ENCODE measurements at regions not wholly inside any gene's neighbourhood (a gene's known extent, or its start where the extent isn't known, plus 50 kb on each side); places are given as distances from the start of the nearest gene placed in this dataset.

- ATAC-seq: no peak
- no peaks in the 10 kb centered on the region for H3K9me3 Mint-ChIP-seq
- H3K4me3 Mint-ChIP-seq: no peak overlapping the region
- H3K27ac Mint-ChIP-seq: no peak overlapping the region
- peaks cover 12% of the 10 kb centered on the region for H3K4me1 Mint-ChIP-seq
- no peaks in the 10 kb centered on the region for H3K36me3 Mint-ChIP-seq
- no peaks in the 10 kb centered on the region for H3K27me3 Mint-ChIP-seq
Measured at GRCh38 chr2:11988691-11989353, 242.4 kb downstream of the LPIN1 start.

- Mint-ChIP-seq H3K36me3 (no peaks in the 10 kb centered on the region), H3K27me3 (no peaks in the 10 kb centered on the region), H3K9me3 (peaks cover under 1% of the 10 kb centered on the region), H3K4me3 (no peak overlapping the region), H3K4me1 (peaks cover 12% of the 10 kb centered on the region), H3K27ac (no peak overlapping the region)
- ATAC-seq: no peak
Measured at GRCh38 chr2:11989354-11989703, 242.9 kb downstream of the LPIN1 start.

DNA sequence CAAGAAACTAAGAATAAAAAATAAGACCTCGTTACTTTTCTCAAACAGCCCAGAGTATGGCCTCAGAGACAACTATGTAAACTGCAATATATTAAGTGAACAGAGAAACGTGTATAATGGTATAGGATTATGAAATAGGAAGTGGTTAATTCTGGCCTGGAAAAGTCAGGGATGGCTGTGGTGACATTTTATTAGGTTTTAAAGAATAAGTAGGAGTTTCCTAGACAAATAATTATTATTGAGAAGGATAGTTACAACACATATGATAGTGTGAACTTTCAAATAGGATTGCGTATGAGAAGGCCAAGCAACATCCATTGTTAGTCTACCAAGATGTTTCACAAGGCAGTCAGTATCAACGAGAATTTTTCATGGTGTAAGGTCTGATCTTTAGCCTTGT is 244.1 kb downstream of the LPIN1 start:
- Mint-ChIP-seq H3K4me1 (peaks cover 12% of the 10 kb centered on the region), H3K9me3 (peaks cover 5% of the 10 kb centered on the region), H3K27ac (no peak overlapping the region), H3K4me3 (no peak overlapping the region), H3K36me3 (no peaks in the 10 kb centered on the region), H3K27me3 (no peaks in the 10 kb centered on the region)
- no peak for ATAC-seq

GRCh38 chr2:11993749-11994148 is 247.3 kb downstream of the LPIN1 start:
- Mint-ChIP-seq H3K27ac (no peak overlapping the region), H3K27me3 (no peaks in the 10 kb centered on the region), H3K36me3 (no peaks in the 10 kb centered on the region), H3K4me3 (no peak overlapping the region), H3K4me1 (peaks cover 12% of the 10 kb centered on the region), H3K9me3 (peaks cover 5% of the 10 kb centered on the region)
- no peak for ATAC-seq

- H3K27ac Mint-ChIP-seq: no peak overlapping the region
- no peaks in the 10 kb centered on the region for H3K36me3 Mint-ChIP-seq
- ATAC-seq: no peak
- H3K4me3 Mint-ChIP-seq: no peak overlapping the region
- H3K4me1 Mint-ChIP-seq: peaks cover 19% of the 10 kb centered on the region
- H3K9me3 Mint-ChIP-seq: peaks cover 5% of the 10 kb centered on the region
- no peaks in the 10 kb centered on the region for H3K27me3 Mint-ChIP-seq
Measured at GRCh38 chr2:11995456-11995855, 249.0 kb downstream of the LPIN1 start.

- H3K27me3 Mint-ChIP-seq: no peaks in the 10 kb centered on the region
- peaks cover 5% of the 10 kb centered on the region for H3K9me3 Mint-ChIP-seq
- peaks cover 19% of the 10 kb centered on the region for H3K4me1 Mint-ChIP-seq
- no peaks in the 10 kb centered on the region for H3K36me3 Mint-ChIP-seq
- no peak overlapping the region for H3K27ac Mint-ChIP-seq
- no peak for ATAC-seq
- H3K4me3 Mint-ChIP-seq: no peak overlapping the region
Measured at GRCh38 chr2:11996618-11997017, 250.2 kb downstream of the LPIN1 start.

GRCh38 chr2:11997142-11997541 is 250.7 kb downstream of the LPIN1 start:
- Mint-ChIP-seq H3K36me3 (peaks cover under 1% of the 10 kb centered on the region), H3K9me3 (peaks cover 5% of the 10 kb centered on the region), H3K27me3 (no peaks in the 10 kb centered on the region), H3K4me1 (peaks cover 14% of the 10 kb centered on the region), H3K4me3 (no peak overlapping the region), H3K27ac (no peak overlapping the region)
- no peak for ATAC-seq

DNA sequence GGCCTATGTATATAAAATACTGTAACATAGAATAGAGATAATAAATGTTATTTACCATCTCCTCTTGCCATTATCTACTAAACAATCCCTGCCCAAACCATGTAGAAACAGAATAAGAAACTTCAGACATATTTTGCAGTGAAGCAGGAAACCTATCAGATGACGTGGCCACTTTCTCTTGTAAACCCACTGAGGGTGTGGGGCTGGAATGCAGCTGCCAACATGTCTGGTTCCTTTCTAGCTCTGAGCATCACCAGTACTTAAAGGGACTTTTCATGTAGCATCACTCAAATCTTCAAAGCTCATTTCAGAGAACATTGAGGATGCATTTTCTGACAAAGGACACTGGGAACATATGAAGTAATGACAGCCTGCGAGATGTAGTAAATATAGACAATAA is 251.8 kb downstream of the LPIN1 start:
- Mint-ChIP-seq H3K27ac (no peak overlapping the region), H3K4me1 (peaks cover 12% of the 10 kb centered on the region), H3K9me3 (peaks cover 8% of the 10 kb centered on the region), H3K36me3 (peaks cover 5% of the 10 kb centered on the region), H3K27me3 (no peaks in the 10 kb centered on the region), H3K4me3 (no peak overlapping the region)
- ATAC-seq: peak; percentile 48

GRCh38 chr2:11998626-11999378 is 252.4 kb downstream of the LPIN1 start:
- H3K27ac Mint-ChIP-seq: no peak overlapping the region
- peak; percentile 57 for ATAC-seq
- no peak overlapping the region for H3K4me3 Mint-ChIP-seq
- peaks cover 5% of the 10 kb centered on the region for H3K36me3 Mint-ChIP-seq
- peaks cover 7% of the 10 kb centered on the region for H3K4me1 Mint-ChIP-seq
- peaks cover 8% of the 10 kb centered on the region for H3K9me3 Mint-ChIP-seq
- H3K27me3 Mint-ChIP-seq: no peaks in the 10 kb centered on the region

DNA sequence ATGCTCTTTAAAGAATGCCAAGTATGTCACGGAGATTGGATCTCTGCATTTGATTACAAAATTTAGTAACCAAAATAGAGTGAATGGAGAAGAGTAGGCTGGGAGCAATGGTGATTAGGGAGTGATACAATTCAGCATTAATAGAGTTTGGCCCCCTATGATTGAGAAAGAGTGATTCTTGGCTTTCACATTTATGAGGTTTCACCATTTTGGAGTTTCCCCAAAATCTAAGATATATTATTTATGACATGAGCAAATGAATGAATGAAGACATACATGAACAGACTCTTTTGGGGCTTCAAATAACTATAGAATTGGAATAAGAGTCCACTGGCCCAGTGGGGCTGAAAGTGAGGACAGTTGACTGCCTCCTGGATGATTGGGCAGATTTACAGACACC is 255.2 kb downstream of the LPIN1 start:
- H3K4me1 Mint-ChIP-seq: peaks cover 27% of the 10 kb centered on the region
- no peak overlapping the region for H3K4me3 Mint-ChIP-seq
- ATAC-seq: no peak
- no peaks in the 10 kb centered on the region for H3K27me3 Mint-ChIP-seq
- H3K27ac Mint-ChIP-seq: no peak overlapping the region
- peaks cover 5% of the 10 kb centered on the region for H3K36me3 Mint-ChIP-seq
- peaks cover 3% of the 10 kb centered on the region for H3K9me3 Mint-ChIP-seq

DNA sequence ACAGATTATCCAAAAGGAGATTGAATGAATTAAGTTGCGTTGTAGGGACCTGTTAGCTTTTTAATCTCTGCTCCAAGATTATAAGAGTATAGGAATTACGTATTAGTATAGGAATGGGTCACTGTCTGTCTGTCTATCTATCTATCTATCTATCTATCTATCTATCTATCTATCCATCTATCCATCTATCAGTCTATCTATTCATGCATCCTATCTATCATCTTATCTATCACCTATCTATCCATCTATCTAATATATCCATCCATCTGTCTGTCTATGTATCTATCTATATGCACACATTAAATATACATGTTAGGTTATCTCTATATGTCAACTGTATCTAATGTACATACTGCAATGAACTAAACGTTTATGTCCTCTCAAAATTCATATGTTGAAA is 255.8 kb downstream of the LPIN1 start:
- peaks cover 30% of the 10 kb centered on the region for H3K4me1 Mint-ChIP-seq
- H3K27me3 Mint-ChIP-seq: no peaks in the 10 kb centered on the region
- H3K27ac Mint-ChIP-seq: no peak overlapping the region
- no peak overlapping the region for H3K4me3 Mint-ChIP-seq
- peaks cover 3% of the 10 kb centered on the region for H3K9me3 Mint-ChIP-seq
- no peak for ATAC-seq
- H3K36me3 Mint-ChIP-seq: peaks cover 5% of the 10 kb centered on the region

DNA sequence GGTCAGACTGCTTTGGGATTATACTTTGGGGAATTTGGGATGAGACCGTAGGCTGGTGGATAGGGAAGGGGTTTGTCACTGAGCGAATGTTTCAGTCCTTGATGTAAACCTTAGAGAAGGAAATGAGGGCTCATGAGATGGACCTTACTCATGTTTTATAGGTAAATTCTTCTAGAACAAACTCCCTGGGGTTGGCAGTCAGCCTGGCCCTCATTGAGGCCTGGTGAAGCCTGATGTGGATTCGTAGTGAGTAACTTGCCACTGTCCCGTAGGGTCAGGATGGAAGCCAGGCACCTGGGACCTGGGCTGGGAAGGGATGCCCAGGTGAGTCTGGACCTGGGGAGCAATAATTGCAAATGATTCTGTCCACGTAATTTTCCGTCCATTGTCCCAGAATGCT is 258.3 kb downstream of the LPIN1 start:
- peaks cover 3% of the 10 kb centered on the region for H3K9me3 Mint-ChIP-seq
- H3K36me3 Mint-ChIP-seq: peaks cover 5% of the 10 kb centered on the region
- no peaks in the 10 kb centered on the region for H3K27me3 Mint-ChIP-seq
- H3K27ac Mint-ChIP-seq: no peak overlapping the region
- no peak overlapping the region for H3K4me3 Mint-ChIP-seq
- H3K4me1 Mint-ChIP-seq: peaks cover 48% of the 10 kb centered on the region
- ATAC-seq: no peak

DNA sequence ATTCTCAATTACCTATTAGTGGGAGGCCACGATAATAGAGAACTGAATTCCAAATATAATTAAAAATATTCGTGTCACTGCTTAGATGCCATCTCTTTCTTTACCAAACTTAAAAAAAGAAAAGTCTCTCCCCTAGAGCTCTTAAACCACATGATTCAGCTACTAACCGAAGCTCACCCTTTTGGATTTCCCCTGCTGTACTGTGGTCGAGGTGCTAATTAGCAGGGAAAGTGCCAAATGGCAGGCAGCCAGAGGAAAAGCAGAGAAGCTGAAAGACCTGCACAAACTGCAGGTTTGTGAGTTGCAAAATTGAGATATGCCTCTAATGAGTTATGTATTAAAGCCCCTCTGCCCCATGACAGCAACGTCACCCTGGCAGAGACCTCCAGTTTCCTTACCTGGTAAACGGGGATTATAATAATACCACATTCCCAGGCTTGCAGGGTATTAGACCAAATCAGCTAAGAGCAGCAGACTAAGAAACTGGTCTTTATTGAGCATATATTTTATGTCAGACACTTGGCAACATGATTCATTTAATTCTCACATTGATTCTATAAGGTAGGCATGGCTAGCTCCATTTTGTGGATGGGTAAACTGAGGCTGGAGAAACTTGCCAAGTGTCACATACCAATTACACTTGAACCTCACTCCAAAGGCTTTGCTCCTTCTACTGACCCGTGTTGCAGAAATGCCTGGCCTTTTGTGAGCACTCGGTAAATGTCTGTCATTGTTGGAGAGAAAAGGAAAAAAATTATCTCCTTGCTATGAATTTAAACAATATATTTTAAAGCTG is 259.7 kb downstream of the LPIN1 start:
- H3K4me3 Mint-ChIP-seq: no peak overlapping the region
- peak; percentile 92 for ATAC-seq
- no peaks in the 10 kb centered on the region for H3K27me3 Mint-ChIP-seq
- H3K9me3 Mint-ChIP-seq: peaks cover 3% of the 10 kb centered on the region
- H3K36me3 Mint-ChIP-seq: peaks cover 5% of the 10 kb centered on the region
- no peak overlapping the region for H3K27ac Mint-ChIP-seq
- peaks cover 58% of the 10 kb centered on the region for H3K4me1 Mint-ChIP-seq

GRCh38 chr2:12006850-12007249 is 260.4 kb downstream of the LPIN1 start:
- H3K27ac Mint-ChIP-seq: no peak overlapping the region
- peaks cover 58% of the 10 kb centered on the region for H3K4me1 Mint-ChIP-seq
- H3K36me3 Mint-ChIP-seq: peaks cover 5% of the 10 kb centered on the region
- no peaks in the 10 kb centered on the region for H3K27me3 Mint-ChIP-seq
- no peak overlapping the region for H3K4me3 Mint-ChIP-seq
- no peak for ATAC-seq
- peaks cover 3% of the 10 kb centered on the region for H3K9me3 Mint-ChIP-seq

- Mint-ChIP-seq H3K36me3 (peaks cover 3% of the 10 kb centered on the region), H3K4me3 (no peak overlapping the region), H3K4me1 (peaks cover 58% of the 10 kb centered on the region), H3K27me3 (no peaks in the 10 kb centered on the region), H3K27ac (no peak overlapping the region), H3K9me3 (peaks cover 2% of the 10 kb centered on the region)
- no peak for ATAC-seq
Measured at GRCh38 chr2:12007282-12007681, 260.9 kb downstream of the LPIN1 start.
